NOMO-1 (cell line): ENCODE measurements at regions not wholly inside any gene's neighbourhood (a gene's known extent, or its start where the extent isn't known, plus 50 kb on each side); places are given as distances from the start of the nearest gene placed in this dataset.
"Not testable (repeated sequence)": the region's sequence is repeated elsewhere in the genome, so short reads cannot be mapped to it uniquely, and the experiment has no call there.

Experiments used
- DNase-seq, 2 experiments: peaks; one replicate each; lab custom pipeline; 2025; ENCODE audit not compliant: unreplicated experiment in 2 of 2; lab: John Stamatoyannopoulos, UW

DNA sequence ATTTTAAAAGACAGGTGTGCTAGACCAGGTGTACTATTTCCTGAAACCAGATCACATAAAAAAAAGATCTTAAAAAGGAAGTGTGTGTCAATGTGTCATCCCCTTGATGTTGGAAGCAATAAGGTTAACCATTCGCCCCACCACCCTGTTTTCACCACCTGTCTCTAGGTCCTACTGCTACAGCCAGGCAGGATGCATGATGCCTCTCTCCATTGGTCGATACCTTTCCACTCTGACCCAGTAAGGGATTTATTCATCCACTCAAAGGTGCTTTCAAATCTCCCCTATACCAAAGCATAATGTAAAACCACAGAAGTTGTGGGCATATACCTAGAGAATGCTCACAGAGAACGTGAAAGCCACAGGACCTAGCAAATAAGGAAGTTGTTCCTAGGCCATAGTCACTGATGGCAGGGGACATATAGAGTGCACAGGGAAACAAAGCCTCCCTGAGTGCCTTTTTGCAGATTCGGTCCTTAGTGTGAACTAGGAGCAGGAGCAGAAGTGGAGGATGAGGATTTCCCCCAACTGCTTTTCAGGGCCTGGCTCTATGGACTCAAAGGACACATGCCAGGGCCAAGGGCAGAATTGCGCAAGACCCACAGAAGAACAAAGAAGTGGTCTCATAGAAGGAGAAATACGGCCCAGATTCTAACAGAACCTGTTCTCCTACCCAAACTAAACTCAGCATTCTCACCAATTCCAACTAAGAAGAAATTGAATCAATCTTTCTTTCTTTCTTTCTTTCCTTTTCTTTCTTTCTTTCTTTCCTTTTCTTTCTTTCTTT, 631.5 kb upstream of the NRP1 start:
- DNase-seq, result peak in 1 of 2 experiments; percentile 12

DNA sequence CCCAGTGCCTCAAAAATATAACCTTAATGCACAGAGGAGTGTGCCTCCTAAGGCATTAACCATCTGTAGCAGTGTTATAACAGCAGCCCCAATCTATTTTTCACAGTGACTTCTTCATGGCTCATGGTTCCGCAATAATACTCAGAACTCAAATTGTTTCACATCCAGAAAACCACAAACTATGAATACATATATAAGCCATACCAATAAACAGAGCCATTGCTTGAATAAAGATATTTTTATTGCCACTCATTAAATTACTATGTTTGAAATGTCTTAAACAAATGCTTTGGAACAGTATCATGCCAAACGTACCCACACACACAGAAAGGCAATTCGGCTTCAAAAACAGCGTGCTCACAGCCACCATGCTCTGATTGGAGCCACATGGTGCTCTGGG, 629.3 kb upstream of the NRP1 start:
- DNase-seq, result no peak

DNA sequence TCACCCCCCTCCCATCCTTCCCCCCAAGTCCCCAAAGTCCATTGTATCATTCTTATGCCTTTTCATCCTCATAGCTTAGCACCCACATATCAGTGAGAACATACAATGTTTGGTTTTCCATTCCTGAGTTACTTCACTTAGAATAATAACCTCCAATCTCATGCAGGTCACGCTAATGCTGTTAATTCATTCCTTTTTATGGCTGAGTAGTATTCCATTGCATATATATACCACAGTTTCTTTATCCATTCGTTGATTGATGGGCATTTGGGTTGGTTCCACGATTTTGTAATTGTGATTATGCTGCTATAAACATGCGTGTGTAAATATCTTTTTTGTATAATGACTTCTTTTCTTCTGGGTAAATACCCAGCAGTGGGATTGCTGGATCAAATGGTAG, 621.9 kb upstream of the NRP1 start:
- not testable (repeated sequence) for DNase-seq

DNA sequence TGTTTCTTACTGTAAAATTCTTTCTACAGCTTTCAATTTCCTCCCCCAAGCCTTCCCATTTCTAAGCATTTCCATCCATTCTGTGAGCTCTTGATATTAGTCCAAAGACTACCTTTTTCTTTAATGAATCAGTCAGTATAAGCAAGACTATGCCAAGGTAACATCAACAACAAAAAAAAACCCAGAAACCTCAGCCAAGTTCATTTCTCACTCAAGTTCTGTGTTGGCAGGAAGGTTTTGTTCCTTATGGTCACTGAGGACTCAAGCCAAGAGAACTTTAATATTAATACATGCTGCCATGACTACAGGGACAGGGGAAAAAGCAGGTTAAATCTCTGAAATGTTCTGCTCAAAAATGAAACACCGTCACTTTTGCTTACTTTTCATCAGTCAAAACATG, 621.2 kb upstream of the NRP1 start:
- DNase-seq, result no peak

DNA sequence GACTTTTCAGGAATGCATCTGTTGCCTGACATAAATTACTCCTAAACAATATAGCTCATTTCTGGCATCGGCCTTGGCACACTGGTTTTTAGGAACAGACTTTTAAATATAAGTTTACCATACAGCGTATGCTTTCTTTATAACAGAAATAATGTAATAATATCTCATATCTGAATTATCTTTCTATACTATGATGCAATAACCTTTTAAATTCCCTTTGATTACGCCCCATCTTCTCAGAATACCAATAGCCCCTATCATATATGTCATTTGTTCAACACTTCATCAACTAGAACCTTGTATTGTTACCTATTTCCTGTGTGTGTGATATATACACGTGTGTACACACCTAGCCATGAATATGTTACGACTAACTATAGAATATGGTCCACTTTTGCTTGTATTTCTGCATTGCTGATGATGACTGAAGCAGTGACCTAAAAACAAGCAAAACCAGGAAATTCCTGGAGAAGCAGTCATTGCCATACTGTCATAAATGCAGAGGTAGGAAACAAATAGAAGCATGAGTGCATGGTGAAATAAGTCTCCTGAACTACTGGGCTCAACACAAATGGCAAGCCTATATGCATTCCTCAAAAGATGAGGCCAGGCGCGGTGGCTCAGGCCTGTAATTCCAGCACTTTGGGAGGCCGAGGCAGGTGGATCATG, 618.4 kb upstream of the NRP1 start:
- DNase-seq, result no peak

DNA sequence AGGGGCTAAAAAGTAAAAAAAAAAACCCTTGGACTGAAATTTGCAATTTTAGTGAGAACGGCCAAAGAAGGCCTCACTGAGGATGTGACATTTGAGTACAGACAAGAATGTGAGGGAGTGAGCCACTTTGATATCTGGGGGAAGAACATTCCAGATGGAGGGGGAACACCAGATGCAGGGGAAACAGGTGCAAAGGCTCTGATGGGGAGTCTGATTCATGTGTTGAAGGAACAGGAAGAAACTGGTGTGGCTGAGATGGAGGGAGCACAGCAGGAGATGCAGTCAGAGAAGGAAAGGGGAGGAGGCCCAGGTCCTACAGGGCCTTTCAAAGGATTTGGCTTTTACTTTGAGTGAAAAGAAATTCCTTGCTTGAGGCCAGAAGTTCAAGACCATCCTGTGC, 615.7 kb upstream of the NRP1 start:
- no peak for DNase-seq

DNA sequence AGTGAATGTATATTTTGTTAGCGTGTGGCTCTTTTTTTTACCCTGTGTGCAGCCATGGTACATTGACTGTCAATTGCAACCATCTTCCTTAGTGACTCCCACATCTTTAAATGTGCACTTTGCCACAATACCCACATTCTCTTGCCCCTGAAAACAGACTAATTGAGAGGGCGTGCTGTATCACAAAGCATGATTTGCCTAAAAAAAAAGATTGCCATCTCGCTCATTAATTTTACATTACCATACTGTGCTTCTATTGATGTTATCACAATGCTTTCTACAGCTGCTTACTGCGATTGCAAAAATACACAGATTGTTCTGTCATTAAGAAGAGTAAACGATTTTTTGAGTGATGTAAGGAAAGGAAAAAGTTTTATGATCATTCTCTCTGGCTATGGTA, 613.1 kb upstream of the NRP1 start:
- no peak for DNase-seq

DNA sequence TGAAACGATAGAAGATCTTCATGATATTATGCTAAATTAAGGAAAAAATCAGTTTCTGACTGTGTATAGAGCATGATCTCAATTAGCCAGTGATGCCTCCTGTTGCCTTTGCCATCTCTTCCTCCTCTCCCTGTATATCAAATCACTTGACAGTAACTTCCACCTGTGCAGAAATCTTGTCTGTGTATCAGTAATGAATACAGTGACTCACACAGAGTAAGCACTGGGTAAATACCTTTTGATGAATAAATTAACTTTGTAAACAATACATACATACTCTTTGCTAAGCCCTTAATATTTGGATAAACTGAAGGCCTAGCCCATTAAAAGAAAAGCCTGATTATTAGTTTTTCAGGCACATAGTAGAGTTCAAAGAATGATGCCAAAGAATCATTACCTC, 610.6 kb upstream of the NRP1 start:
- DNase-seq, result no peak

DNA sequence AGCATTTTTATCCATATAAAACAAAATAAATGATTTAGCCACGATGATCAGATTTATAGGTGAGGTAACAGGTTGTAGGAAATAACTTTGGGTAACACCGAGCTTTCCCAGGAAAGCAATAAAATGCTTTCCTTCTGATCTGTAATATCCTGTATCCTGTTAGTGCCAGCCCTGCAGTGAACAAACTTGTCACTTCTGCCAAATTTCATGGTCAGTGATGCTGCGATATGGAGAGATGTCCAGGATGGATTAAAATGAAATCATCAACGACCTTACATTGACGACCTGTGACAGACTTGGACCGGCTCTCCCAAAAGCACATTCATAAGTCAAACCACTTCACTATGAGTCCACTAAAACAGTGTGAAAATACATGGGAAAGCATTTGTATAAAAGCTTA, 608.0 kb upstream of the NRP1 start:
- no peak for DNase-seq

DNA sequence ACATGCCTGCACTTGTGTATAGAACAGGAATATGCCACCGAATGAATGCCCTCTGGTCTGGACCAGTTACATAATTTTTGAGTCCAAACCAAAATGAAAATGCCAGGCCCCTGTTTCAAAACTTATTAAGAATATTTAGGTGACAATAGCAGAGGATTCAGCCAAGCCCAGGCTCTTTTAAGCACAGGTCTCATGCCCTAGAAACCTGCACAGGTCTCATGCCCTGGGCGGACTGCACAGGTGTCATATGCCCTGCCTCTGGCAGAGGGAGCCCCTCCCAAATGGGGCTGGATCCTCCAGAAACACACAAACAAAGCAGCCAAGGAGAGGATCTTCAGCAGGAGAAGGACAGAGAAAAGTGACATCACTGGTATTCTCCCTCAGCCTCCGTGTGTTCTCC, 605.4 kb upstream of the NRP1 start:
- DNase-seq, result no peak

DNA sequence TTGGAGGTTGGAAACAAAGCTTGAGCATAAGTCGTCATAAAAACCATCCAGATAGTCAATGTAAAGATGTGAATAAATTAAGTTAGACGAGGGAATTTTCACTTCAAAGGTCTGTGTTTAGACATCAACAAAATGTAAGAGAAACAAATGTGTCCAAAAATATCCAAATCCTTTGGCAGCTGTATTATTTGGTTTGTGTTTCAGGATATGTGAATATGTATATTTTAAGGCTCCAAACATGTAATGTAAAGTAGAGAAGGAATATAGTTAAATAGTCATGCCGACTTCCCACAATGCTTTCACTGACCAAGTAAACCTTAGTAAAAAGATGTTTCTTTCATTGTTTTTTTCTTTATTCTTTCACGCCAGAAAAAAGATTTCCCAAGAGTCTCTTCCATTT, 604.9 kb upstream of the NRP1 start:
- DNase-seq, result no peak

DNA sequence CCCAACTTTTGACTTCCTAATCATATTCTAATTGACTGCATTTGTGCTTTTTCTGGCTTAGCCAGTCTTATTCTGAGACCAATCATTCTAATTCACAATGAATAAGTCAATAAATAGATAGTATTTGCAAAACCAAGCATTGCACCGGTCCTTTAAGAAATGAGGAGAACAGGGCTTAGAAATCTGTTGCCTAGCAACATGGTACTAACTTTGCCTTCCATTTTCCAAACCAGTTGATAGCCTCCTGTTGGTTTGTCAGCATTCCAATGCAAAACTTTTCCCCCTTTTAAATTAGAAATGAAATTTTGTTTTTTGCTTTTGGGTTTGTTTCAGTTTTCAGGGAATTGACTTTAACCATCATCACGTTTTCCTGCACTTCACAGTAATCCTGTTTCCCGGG, 603.5 kb upstream of the NRP1 start:
- no peak for DNase-seq

DNA sequence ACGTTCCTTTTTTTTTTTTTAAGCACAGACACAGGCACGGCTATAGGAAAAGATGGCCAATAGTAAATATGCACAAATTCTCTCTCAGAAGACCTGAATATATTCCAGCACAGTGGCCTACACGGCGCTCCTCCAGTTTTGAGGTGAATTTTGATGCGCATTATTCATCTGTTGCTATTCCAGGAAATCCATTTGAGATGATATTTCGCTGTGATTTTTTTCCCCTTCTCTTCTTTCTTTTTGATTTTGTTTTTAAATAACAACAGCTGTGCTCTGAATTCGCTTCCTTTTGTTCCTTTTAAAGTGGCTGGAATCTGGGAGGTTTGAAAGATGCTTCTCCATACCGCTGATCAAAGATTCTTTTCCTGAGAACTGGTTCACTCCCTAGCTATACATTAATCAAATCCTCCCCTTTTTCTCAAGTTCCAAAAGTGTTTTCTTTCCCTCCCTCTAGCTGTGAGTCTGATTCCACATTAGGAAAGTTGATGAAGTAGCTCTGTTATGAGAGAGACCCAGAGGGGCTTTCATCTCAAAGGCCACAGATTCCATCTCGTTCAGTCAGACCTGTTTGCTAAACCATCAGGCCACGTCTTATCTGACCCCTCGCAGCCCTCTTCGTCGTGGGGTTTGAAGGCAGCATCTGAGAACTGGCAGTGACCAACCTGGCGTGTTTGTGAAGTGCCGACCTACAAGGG, 602.7 kb upstream of the NRP1 start:
- no peak for DNase-seq

DNA sequence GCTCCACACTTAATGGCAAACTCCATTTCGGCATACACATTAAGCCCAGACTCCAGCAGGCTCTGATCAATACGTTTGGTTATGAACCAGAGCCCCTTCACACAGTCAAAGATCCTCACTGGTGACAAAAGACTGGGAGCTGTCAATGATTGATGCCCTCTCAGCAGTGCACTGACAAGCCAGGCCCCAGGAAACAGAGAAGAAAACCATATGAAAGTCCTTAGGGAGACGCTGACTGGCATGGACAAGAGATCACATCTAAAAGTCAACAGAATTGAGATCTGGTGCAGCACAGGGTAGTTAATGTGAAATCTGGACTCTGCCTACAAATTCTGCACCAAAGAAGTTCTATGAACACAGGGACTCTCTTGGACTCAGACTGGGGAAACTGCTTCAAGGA, 600.9 kb upstream of the NRP1 start:
- no peak for DNase-seq

DNA sequence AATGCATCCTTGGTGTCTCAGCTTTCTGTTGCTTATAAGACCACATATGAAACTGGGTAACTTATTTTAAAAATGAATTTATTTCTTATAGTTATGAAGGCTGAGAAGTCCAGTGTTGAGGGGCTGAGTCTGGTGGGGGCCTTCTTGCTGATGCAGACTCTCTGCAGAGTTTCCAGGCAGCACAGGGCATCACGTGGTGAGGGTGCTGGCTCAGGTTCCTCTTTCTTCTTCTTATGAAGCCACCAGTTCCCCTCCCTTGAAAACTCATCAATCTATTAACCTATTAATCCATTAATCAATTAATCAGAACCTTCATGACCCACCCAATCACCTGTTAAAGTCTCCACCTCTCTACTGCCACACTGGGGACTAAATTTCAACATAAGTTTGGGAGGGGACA, 595.6 kb upstream of the NRP1 start:
- no peak for DNase-seq

DNA sequence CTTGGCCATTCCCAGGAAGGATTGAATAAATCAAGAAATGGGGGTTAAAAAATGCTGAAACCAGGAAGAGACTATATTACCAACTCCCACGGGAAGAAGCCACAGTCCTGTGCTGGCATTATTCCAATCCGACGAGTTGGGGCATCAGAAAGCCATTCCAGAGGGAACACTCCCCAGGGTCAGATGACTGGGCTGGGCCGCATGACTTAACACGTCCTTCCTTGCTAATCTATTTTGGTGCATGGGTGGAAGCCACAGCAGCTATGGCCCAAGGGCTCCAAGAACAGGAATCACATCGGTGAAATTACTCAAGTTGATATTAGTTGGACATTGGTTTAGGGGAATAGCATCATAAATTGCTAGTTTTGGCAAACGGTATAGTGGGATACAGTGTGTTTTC, 592.9 kb upstream of the NRP1 start:
- no peak for DNase-seq

DNA sequence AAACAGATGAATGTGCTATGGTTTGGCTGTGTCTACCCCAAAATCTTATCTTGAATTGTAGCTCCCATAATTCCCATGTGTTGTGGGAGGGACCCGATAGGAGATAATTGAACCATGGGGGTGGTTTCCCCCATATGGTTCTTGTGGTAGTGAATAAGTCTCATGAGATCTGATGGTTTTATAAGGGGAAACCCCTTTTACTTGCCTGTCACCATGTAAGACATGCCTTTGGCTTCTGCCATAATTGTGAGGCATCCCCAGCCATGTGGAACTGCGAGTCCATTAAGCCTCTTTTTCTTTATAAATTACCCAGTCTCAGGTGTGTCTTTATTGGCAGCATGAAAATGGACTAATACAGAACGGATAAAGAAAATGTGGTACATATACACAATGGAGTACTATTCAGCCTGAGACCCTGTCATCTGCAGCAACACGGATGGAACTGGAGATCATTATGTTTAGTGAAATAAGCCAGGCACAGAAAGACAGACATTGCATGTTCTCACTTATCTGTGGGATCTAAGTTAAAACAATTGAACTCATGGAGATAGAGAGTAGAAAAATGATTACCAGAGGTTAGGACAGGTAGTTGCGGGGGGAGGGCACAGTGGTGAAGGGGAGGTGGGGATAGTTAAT, 587.6 kb upstream of the NRP1 start:
- DNase-seq, result no peak

DNA sequence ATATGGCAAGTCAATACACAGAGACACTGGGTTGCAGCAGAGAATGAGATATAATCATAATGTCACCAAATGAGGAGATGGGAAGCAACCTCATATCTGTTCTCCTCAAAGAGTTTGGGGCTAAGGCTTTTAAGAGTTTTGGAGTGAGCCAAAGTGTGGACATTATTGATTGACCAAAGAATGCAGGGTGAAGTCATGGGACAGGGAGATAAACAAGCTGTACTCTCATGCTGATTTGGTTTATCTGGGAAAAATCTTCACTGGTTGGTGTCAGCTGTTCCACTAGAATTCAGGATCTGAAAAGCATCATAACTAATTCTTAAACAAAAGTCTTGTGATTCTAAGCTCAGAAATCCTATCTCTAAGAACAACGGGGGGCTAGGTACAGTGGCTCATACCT, 585.9 kb upstream of the NRP1 start:
- DNase-seq, result no peak

DNA sequence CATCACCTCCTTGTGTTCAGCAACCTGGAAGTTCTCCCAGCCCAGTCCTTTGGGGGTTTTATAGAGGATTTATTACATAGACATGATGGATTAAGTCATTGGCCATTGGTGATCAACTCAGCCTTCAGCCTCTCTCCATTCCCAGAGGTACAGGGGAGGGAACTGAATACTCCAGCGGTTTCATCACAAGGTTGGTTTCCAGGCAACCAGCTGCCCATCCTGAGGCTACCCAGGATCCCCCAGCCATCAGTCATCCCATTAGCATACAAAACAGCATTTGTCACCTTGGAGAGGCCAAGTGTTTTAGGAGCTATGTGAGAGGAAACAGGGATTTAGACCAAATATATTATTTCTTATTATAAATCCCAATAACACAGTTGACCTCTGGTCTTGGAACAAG, 584.8 kb upstream of the NRP1 start:
- no peak for DNase-seq

DNA sequence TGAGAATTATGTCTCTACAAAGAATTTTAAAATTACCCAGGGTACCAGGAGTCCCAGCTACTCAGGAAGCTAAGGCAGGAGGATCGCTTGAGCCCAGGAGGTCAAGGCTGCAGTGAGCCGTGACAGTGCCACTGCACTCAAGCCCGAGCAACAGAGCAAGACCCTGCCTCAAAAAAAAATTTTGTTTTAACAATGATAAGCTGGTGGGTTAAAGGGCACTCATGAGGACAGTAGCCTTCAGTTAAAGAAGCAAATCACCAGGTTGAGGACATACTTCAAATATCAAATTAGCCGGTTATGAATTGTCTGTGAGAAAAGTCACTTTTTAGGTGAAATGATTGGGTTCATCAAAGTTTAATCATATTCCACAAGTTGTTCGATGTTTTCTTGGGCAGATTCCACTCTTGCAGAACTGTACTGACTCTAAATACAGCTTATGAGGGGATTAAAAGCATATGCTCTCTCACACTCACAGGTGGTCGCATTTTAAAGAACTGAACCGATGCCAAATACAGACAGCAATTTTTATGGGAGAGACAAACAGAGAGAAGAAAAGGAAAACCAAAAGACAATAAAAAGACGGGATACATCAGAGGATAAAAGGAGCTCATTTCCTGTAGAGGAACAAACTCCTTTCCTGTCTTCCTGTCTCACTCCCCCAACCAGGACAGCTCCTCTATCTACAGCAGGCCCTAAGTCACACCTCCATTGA, 582.8 kb upstream of the NRP1 start:
- DNase-seq, result no peak

DNA sequence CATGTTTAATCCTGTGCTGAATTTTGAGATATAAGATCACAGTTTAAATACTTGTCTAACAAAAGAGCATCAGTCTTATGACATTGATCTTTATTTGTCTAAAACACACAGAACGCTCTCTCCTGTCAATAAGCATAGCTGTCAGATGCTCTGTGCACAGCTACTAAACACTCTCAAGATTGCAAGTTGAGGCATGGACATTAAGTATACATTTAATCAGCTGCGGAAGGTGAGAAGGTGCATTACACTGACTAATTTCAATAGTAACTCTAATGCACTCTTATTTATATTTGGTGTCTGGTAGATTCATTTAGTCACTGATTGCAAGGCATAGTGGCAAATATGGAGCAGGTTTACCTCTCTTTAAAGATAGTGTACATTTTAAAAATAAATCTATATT, 580.3 kb upstream of the NRP1 start:
- no peak for DNase-seq
